DOHH2 (cell line): ENCODE measurements at regions not wholly inside any gene's neighbourhood (a gene's known extent, or its start where the extent isn't known, plus 50 kb on each side); places are given as distances from the start of the nearest gene placed in this dataset.

Experiments
- H3F3A ChIP-seq: fragments of 200-600 bp; sonication (generic), shearing (Covaris generic); 2 replicates; pipeline ENCODE4 v1.6.0; 2016; ENCODE audit warnings: antibody characterized with exemption, mild to moderate bottlenecking; ENCODE audit not compliant: control insufficient read depth, insufficient read depth
- H3K27ac ChIP-seq: fragments of 200-600 bp; sonication (generic); 2 replicates; pipeline ENCODE4 v1.5.1; 2014; ENCODE audit warnings: low read depth, mild to moderate bottlenecking, low read length, moderate library complexity
- H3K27me3 ChIP-seq: fragments of 200-600 bp; sonication (generic); 2 replicates; pipeline ENCODE4 v1.6.1; 2014; ENCODE audit warnings: mild to moderate bottlenecking, low read length, mixed read lengths; ENCODE audit not compliant: control insufficient read depth
- H3K36me3 ChIP-seq: fragments of 200-600 bp; sonication (generic); 2 replicates; pipeline ENCODE4 v1.6.1; 2014; ENCODE audit warnings: mild to moderate bottlenecking, low read length, moderate library complexity, mixed read lengths; ENCODE audit not compliant: control insufficient read depth
- H3K4me1 ChIP-seq: fragments of 200-600 bp; sonication (generic); 2 replicates; pipeline ENCODE4 v1.6.1; 2014; ENCODE audit warnings: mild to moderate bottlenecking, low read length, mixed read lengths; ENCODE audit not compliant: control insufficient read depth
- H3K4me2 ChIP-seq: fragments of 200-600 bp; sonication (generic); 2 replicates; pipeline ENCODE4 v1.6.0; 2014; ENCODE audit warnings: mild to moderate bottlenecking, low read length, moderate library complexity
- H3K4me3 ChIP-seq: fragments of 200-600 bp; sonication (generic); 2 replicates; pipeline ENCODE4 v1.5.1; 2014; ENCODE audit warnings: mild to moderate bottlenecking, low read length, mixed read lengths
- H3K79me2 ChIP-seq: fragments of 200-600 bp; sonication (generic); 2 replicates; pipeline ENCODE4 v1.6.1; 2014; ENCODE audit warnings: mild to moderate bottlenecking, low read length, mixed read lengths; ENCODE audit not compliant: control insufficient read depth
- H3K9me2 ChIP-seq: fragments of 200-600 bp; sonication (generic); replicated peaks from 2 replicates; pipeline ENCODE4 v1.6.1; 2014; ENCODE audit warnings: mild to moderate bottlenecking, low read length, mixed read lengths; ENCODE audit not compliant: control insufficient read depth
- H3K9me3 ChIP-seq: fragments of 200-600 bp; sonication (generic); 2 replicates; pipeline ENCODE4 v1.6.1; 2014; ENCODE audit warnings: antibody characterized with exemption, low read length, mixed read lengths; ENCODE audit not compliant: control insufficient read depth, insufficient read depth
- H4K20me1 ChIP-seq: fragments of 200-600 bp; sonication (generic); 2 replicates; pipeline ENCODE4 v1.6.0; 2014; ENCODE audit warnings: low read depth, mild to moderate bottlenecking, antibody characterized with exemption, low read length, moderate library complexity; ENCODE audit not compliant: control insufficient read depth, insufficient read depth
- EZH2phosphoT487 ChIP-seq: fragments of 200-600 bp; sonication (generic); IDR thresholded peaks from 2 replicates; pipeline ENCODE4 v1.6.1; 2017; ENCODE audit warnings: borderline replicate concordance, mild to moderate bottlenecking, antibody characterized with exemption, low read length, moderate library complexity, mixed read lengths
- TF ChIP-seq, protein P1 (sequence below): fragments of 200-600 bp; sonication (generic); IDR thresholded peaks from one replicate; pipeline ENCODE4 v1.5.1; 2014; ENCODE audit warnings: antibody characterized with exemption, mild to moderate bottlenecking, low read depth, low read length; ENCODE audit not compliant: poor library complexity, severe bottlenecking

DNA sequence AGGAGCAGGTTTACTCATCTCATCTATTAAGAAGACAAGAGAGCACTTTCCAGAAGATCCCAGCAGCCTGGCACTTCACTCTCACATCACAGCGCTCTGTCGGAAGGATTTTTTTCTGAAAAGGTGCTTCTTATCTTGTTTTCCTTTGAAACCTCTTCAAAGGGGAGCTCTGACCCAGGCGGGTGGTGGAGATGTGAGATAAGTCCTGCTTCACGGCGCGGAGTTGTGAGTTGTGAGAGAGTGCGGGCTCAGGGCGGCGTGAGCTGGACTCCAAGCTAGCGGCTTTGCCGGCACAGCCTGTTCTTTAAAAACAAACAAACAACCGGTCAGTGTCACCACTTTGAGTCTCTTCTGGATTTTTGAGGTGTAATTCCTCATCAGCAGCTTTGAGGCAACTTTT, 169.0 kb upstream of the ARGLU1 start:
- no peak for TF ChIP-seq EZH2phosphoT487
- TF ChIP-seq, protein P1, sequence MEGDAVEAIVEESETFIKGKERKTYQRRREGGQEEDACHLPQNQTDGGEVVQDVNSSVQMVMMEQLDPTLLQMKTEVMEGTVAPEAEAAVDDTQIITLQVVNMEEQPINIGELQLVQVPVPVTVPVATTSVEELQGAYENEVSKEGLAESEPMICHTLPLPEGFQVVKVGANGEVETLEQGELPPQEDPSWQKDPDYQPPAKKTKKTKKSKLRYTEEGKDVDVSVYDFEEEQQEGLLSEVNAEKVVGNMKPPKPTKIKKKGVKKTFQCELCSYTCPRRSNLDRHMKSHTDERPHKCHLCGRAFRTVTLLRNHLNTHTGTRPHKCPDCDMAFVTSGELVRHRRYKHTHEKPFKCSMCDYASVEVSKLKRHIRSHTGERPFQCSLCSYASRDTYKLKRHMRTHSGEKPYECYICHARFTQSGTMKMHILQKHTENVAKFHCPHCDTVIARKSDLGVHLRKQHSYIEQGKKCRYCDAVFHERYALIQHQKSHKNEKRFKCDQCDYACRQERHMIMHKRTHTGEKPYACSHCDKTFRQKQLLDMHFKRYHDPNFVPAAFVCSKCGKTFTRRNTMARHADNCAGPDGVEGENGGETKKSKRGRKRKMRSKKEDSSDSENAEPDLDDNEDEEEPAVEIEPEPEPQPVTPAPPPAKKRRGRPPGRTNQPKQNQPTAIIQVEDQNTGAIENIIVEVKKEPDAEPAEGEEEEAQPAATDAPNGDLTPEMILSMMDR = no peak

DNA sequence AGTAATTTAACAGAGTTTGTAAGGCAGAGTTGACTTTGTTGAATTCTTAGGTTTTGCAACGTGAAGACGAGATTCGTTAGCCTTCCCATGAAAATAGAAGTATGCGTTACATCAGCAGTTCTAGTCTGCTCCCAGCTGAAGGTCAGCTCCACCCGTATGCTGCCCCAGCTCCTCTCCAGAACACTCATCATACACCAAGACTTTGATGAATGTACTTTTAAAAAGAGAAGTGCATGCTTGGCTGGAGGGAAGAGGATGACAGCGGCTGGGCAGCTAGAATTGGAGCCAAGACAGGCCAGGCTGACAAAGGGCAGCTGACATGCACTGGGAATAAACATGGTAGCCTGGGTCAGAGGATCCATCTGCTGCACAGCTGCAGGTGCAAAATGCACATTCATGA, 166.3 kb upstream of the ARGLU1 start:
- no peaks in the 10 kb centered on the region for H3K36me3 ChIP-seq
- H3K4me2 ChIP-seq = no peak overlapping the region
- H4K20me1 ChIP-seq = no peaks in the 10 kb centered on the region
- no peaks in the 10 kb centered on the region for H3K4me1 ChIP-seq
- H3K27me3 ChIP-seq = no peaks in the 10 kb centered on the region
- no peaks in the 10 kb centered on the region for H3K9me2 ChIP-seq
- H3K4me3 ChIP-seq = no peak overlapping the region
- no peaks in the 10 kb centered on the region for H3K79me2 ChIP-seq
- no peaks in the 10 kb centered on the region for H3K9me3 ChIP-seq
- no peak for TF ChIP-seq EZH2phosphoT487
- TF ChIP-seq, protein P1 = no peak
- H3K27ac ChIP-seq = no peak overlapping the region
- H3F3A ChIP-seq = no peaks in the 10 kb centered on the region

More for the DNA sequence above, 169.0 kb upstream of the ARGLU1 start:
- Histone ChIP-seq H3K9me3 (no peaks in the 10 kb centered on the region), H3K79me2 (no peaks in the 10 kb centered on the region), H4K20me1 (no peaks in the 10 kb centered on the region), H3K27me3 (no peaks in the 10 kb centered on the region), H3K4me3 (no peak overlapping the region), H3K27ac (no peak overlapping the region), H3K36me3 (no peaks in the 10 kb centered on the region), H3K4me1 (no peaks in the 10 kb centered on the region), H3K4me2 (no peak overlapping the region), H3F3A (no peaks in the 10 kb centered on the region), H3K9me2 (no peaks in the 10 kb centered on the region)

DNA sequence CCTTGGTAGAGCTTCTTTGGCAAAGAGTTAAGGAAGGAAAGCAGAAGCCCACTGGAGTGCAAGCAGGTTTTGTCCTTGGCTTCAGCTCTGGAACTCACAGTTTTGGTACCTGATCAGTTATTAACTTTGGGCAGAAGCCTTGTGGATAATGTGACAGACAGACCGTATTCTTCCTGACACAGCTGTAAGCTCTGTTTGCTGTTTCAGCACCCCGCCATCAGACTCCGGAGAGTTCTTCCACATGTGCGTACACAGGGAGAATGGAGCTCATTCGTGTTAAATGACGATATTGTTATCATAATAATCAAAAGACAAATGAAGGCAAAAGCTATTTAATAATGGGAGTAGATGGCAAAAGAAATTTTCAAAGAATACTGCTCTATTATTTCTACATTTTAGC, 155.1 kb upstream of the ARGLU1 start:
- no peaks in the 10 kb centered on the region for H4K20me1 ChIP-seq
- no peak for TF ChIP-seq EZH2phosphoT487
- TF ChIP-seq, protein P1 = no peak
- no peaks in the 10 kb centered on the region for H3K79me2 ChIP-seq
- no peaks in the 10 kb centered on the region; the same call in 1 of the 2 replicates for H3K9me3 ChIP-seq
- no peak overlapping the region for H3K4me3 ChIP-seq
- no peaks in the 10 kb centered on the region for H3K9me2 ChIP-seq
- H3F3A ChIP-seq = no peaks in the 10 kb centered on the region
- no peak overlapping the region for H3K27ac ChIP-seq
- H3K4me1 ChIP-seq = no peaks in the 10 kb centered on the region
- no peaks in the 10 kb centered on the region for H3K36me3 ChIP-seq
- no peak overlapping the region for H3K4me2 ChIP-seq
- no peaks in the 10 kb centered on the region for H3K27me3 ChIP-seq
